Mucosa of descending colon (tissue), 3 donors: ENCODE measurements at regions not wholly inside any gene's neighbourhood (a gene's known extent, or its start where the extent isn't known, plus 50 kb on each side); places are given as distances from the start of the nearest gene placed in this dataset.

Experiments used
- ATAC-seq: fragments of 200-7000 bp; cut with Tn5 transposase; one replicate; pipeline ENCODE4 v1.9.1; 2020; ENCODE audit warnings: mild to moderate bottlenecking, moderate library complexity
- DNase-seq, 3 donors: peaks; one replicate each; pipeline ENCODE4 v3.0.0-alpha.2; 2020
- H3K36me3 ChIP-seq: fragments of 200-600 bp; one replicate; pipeline ENCODE4 v1.8.0; 2021; ENCODE audit warnings: low read depth, mild to moderate bottlenecking
- H3K4me1 ChIP-seq: fragments of 200-600 bp; one replicate; pipeline ENCODE4 v1.8.0; 2021; ENCODE audit warnings: low read depth, mild to moderate bottlenecking
- H3K4me3 ChIP-seq: fragments of 200-600 bp; one replicate; pipeline ENCODE4 v1.8.0; 2021; ENCODE audit warnings: mild to moderate bottlenecking
- H3K9me3 ChIP-seq: fragments of 200-600 bp; one replicate; pipeline ENCODE4 v1.8.0; 2021; ENCODE audit warnings: mild to moderate bottlenecking
- CTCF ChIP-seq: fragments of 200-600 bp; IDR thresholded peaks from one replicate; pipeline ENCODE4 v1.8.0; 2022; ENCODE audit warnings: antibody characterized with exemption, mild to moderate bottlenecking
- intact Hi-C, 2 donors: fragments of 100-400 bp; cut with DNase I in 1 of 2; cut with micrococcal nuclease in 1 of 2; formaldehyde crosslinking; loops; one replicate each; pipeline versions ENCODE4 v1.11.0 to v1.11.1; 2022; cut with DNase I, micrococcal nuclease
- donor health status: DM: no; HTN: no; CAD: no; lungs with moderate emphysema.
- donor health status: DM: no; HTN: no; CAD: no.
- donor health status: DM: no; HTN: yes; CAD: no.

GRCh38 chr2:6024229-6024628, 332.0 kb downstream of the SOX11 start:
- DNase-seq (no peak), ATAC-seq (no peak)
- H3K4me3 ChIP-seq = no peak overlapping the region
- no peaks in the 10 kb centered on the region for H3K9me3 ChIP-seq
- H3K36me3 ChIP-seq = no peaks in the 10 kb centered on the region
- no peak for TF ChIP-seq CTCF
- H3K4me1 ChIP-seq = no peaks in the 10 kb centered on the region
- intact Hi-C loops = no loop called here

- no peak for TF ChIP-seq CTCF
- H3K4me3 ChIP-seq = no peak overlapping the region
- no peaks in the 10 kb centered on the region for H3K4me1 ChIP-seq
- intact Hi-C loops = no loop called here
- no peaks in the 10 kb centered on the region for H3K36me3 ChIP-seq
- DNase-seq = no peak
- no peak for ATAC-seq
- no peaks in the 10 kb centered on the region for H3K9me3 ChIP-seq
Observed at GRCh38 chr2:6024784-6025183, 332.6 kb downstream of the SOX11 start.

DNA sequence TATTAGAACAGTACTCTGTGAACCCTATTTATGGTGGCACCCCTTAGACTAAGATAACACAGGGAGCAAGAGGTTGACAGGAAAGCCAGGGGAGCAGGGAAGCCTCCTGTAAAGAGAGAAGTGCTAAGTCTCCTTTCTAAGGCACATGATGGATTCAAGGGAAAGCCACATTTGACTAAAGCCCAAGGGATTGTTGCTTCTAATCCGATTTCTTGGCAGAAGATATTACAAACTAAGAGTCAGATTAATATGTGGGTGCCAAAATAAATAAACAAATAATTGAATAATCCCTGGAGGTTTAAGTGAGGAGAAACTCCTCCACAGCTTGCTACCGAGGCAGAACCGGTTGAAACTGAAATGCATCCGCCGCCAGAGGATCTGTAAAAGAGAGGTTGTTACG, 333.2 kb downstream of the SOX11 start:
- H3K9me3 ChIP-seq = no peaks in the 10 kb centered on the region
- no peak for TF ChIP-seq CTCF
- H3K4me3 ChIP-seq = no peak overlapping the region
- intact Hi-C loops = no loop called here
- DNase-seq = no peak
- no peaks in the 10 kb centered on the region for H3K36me3 ChIP-seq
- no peak for ATAC-seq
- no peaks in the 10 kb centered on the region for H3K4me1 ChIP-seq

DNA sequence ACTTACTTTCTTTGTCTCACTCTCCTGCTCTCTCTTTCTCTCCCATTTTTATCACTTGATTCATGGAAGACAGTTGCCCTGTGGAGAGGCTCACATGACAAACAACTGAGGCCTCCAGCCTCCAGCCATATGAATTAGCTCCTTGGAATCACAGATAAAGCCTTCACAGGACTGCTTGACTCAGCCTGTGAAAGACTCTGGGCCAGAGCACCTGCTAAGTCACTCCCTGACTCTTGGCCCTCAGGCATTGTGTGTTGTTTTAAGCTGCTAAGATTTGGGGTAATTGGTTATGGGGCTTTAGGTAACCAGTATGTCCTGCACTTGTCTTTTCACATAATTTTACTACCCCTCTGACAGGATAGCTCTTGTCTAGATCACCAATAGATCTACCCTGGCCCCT, 334.9 kb downstream of the SOX11 start:
- DNase-seq (no peak), ATAC-seq (no peak)
- intact Hi-C loops = no loop called here
- Histone ChIP-seq H3K9me3 (no peaks in the 10 kb centered on the region), H3K4me3 (no peak overlapping the region), H3K36me3 (no peaks in the 10 kb centered on the region), H3K4me1 (no peaks in the 10 kb centered on the region)
- no peak for TF ChIP-seq CTCF

DNA sequence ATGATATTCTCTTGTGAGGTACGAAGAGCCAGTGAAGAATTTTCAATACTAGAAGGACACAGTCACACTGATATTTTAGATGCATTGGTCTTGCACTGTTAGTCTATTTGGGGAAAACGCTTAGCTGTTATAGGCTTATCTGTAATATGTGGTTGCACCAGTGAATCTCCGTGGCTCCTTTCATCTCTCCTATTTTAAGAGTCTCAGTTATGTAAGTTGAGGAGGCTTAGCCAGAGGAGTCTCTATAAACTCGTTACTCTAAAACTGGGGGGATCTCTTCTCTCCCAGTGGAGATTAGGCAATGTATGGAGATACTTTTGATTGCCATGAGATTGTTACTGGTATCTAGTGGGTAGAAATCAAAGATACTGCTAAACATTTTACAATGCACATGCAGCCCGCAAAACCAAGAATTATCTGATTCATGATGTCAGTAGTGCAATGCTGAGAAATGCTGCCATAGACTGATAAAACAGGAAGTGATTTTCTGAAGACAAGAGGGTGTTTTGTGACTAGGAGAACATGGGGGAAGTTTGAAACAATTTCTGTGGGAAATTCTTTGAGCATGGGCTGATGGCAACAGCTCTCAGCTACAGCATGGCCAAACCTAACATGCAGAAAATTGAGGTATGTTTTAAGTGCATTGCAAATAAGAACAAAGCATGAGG, 339.1 kb downstream of the SOX11 start:
- Histone ChIP-seq H3K36me3 (no peaks in the 10 kb centered on the region), H3K9me3 (no peaks in the 10 kb centered on the region), H3K4me1 (no peaks in the 10 kb centered on the region), H3K4me3 (no peak overlapping the region)
- DNase-seq = no peak
- intact Hi-C loops = no loop called here
- no peak for ATAC-seq
- no peak for TF ChIP-seq CTCF

- no peak for DNase-seq
- Histone ChIP-seq H3K4me1 (no peaks in the 10 kb centered on the region), H3K4me3 (no peak overlapping the region), H3K9me3 (no peaks in the 10 kb centered on the region), H3K36me3 (no peaks in the 10 kb centered on the region)
- intact Hi-C loops = no loop called here
- no peak for ATAC-seq
- no peak for TF ChIP-seq CTCF
Observed at GRCh38 chr2:6036211-6036610, 344.0 kb downstream of the SOX11 start.
